Fibroblast of peridontal ligament (primary cell): ENCODE measurements at regions not wholly inside any gene's neighbourhood (a gene's known extent, or its start where the extent isn't known, plus 50 kb on each side); places are given as distances from the start of the nearest gene placed in this dataset.

Experiments used
- DNase-seq: peaks from one replicate; pipeline ENCODE4 v3.0.0-alpha.2; 2010; ENCODE audit errors: extremely low read depth

- no peak for DNase-seq
These were observed 181.7 kb downstream of the MTRR start for GRCh38 chr5:8050616-8051175.

- DNase-seq = no peak
These were observed 184.3 kb downstream of the MTRR start for GRCh38 chr5:8053270-8053669.

GRCh38 chr5:8057769-8058168, 188.8 kb downstream of the MTRR start:
- no peak for DNase-seq

- no peak for DNase-seq
These were observed 189.8 kb downstream of the MTRR start for GRCh38 chr5:8058616-8059190.

- no peak for DNase-seq
These were observed 190.4 kb downstream of the MTRR start for GRCh38 chr5:8059337-8059736.

- no peak for DNase-seq
These were observed 191.4 kb downstream of the MTRR start for GRCh38 chr5:8060235-8060952.

- no peak for DNase-seq
These were observed 192.0 kb downstream of the MTRR start for GRCh38 chr5:8060953-8061429.

GRCh38 chr5:8062521-8062920, 193.6 kb downstream of the MTRR start:
- DNase-seq = no peak

GRCh38 chr5:8068078-8068477, 199.1 kb downstream of the MTRR start:
- DNase-seq = no peak

GRCh38 chr5:8070138-8070537, 201.2 kb downstream of the MTRR start:
- no peak for DNase-seq

GRCh38 chr5:8079056-8079455, 210.1 kb downstream of the MTRR start:
- DNase-seq = no peak

GRCh38 chr5:8081179-8081578, 212.2 kb downstream of the MTRR start:
- no peak for DNase-seq

GRCh38 chr5:8093669-8094068, 224.7 kb downstream of the MTRR start:
- DNase-seq = no peak

- DNase-seq = no peak
These were observed 225.4 kb downstream of the MTRR start for GRCh38 chr5:8094304-8094703.

GRCh38 chr5:8097146-8097545, 228.2 kb downstream of the MTRR start:
- DNase-seq = no peak

GRCh38 chr5:8098081-8098480, 229.1 kb downstream of the MTRR start:
- DNase-seq = no peak

GRCh38 chr5:8102714-8103113, 233.8 kb downstream of the MTRR start:
- no peak for DNase-seq

- DNase-seq = no peak
These were observed 245.8 kb downstream of the MTRR start for GRCh38 chr5:8114597-8115266.

GRCh38 chr5:8123559-8123958, 254.6 kb downstream of the MTRR start:
- DNase-seq = no peak

GRCh38 chr5:8134609-8135008, 265.7 kb downstream of the MTRR start:
- DNase-seq = no peak

GRCh38 chr5:8135742-8136141, 266.8 kb downstream of the MTRR start:
- DNase-seq = no peak

- DNase-seq = no peak
These were observed 267.3 kb downstream of the MTRR start for GRCh38 chr5:8136271-8136670.
